ENCODE measurements at regions not wholly inside any gene's neighbourhood (a gene's known extent, or its start where the extent isn't known, plus 50 kb on each side); places are given as distances from the start of the nearest gene placed in this dataset.
"Not testable (repeated sequence)": the region's sequence is repeated elsewhere in the genome, so short reads cannot be mapped to it uniquely, and the experiment has no call there.

DNA sequence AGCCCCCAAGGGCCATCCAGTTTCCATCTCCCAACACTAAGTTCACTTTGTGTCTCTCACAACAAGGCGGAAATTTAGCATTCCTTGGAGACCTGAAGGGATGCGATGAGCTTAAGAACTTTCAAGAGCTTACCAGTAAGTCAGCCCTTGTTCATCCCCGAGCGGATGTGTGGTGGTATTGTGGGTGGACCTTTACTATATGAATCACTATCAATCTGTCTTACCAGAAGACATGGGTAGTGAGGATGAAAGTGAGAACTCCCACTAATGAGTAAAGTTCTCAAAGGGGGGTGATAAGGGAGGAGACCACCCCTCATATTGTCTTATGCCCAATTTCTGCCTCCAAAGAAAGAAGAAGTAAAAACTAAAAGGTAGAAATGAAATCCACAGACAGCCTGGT lies 329.6 kb upstream of the NCKAP5 start:
- H3K36me3 ChIP-seq (ENCODE audit: control insufficient read depth in 2 of 4, insufficient read depth in 4 of 4, low read length in 3 of 4); H3K23me2 ChIP-seq (ENCODE audit: low read depth, low read length); H3K27me3 ChIP-seq (replicated peaks in 1 of 4; ENCODE audit: control insufficient read depth in 3 of 4, extremely low read depth in 1 of 4, insufficient read depth in 3 of 4, low read length in 3 of 4); H3K9ac ChIP-seq (replicated peaks in 1 of 4; ENCODE audit: extremely low read depth in 1 of 4, low read depth in 3 of 4, low read length in 3 of 4); H3K4me3 ChIP-seq (ENCODE audit: extremely low read depth in 1 of 4, insufficient read depth in 2 of 4, low read depth in 3 of 4, low read length in 4 of 4); H4K8ac ChIP-seq (ENCODE audit: extremely low read depth, insufficient read depth, low read length); H2AFZ ChIP-seq (ENCODE audit: low read length); FAIRE-seq; H2BK20ac ChIP-seq (ENCODE audit: low read length); H3K4me2 ChIP-seq (ENCODE audit: insufficient read depth in 1 of 2, low read depth in 2 of 2, low read length in 2 of 2); POLR2A ChIA-PET (ENCODE audit: partially characterized antibody); H3K14ac ChIP-seq (ENCODE audit: insufficient read length); H2BK120ac ChIP-seq (replicated peaks; ENCODE audit: low read depth, low read length); H3K79me2 ChIP-seq (ENCODE audit: control insufficient read depth in 1 of 2, insufficient read depth in 2 of 2, low read length in 2 of 2); H2BK5ac ChIP-seq (ENCODE audit: low read depth, low read length); H4K20me1 ChIP-seq (replicated peaks in 1 of 2; ENCODE audit: control insufficient read depth in 1 of 2, insufficient read depth in 2 of 2, low read length in 2 of 2); H3K79me1 ChIP-seq (ENCODE audit: low read depth, low read length); H3K4me1 ChIP-seq (replicated peaks in 1 of 4; ENCODE audit: control insufficient read depth in 3 of 4, insufficient read depth in 4 of 4, low read length in 3 of 4); H3K27ac ChIP-seq (ENCODE audit: low read depth, low read length); H2BK15ac ChIP-seq (ENCODE audit: low read length); H3K18ac ChIP-seq (ENCODE audit: extremely low read depth, low read length); H4K91ac ChIP-seq (replicated peaks; ENCODE audit: insufficient read length, low read length); DNase-seq (ENCODE audit: low read depth in 1 of 2, low spot score in 2 of 2); H3K56ac ChIP-seq (replicated peaks; ENCODE audit: insufficient read length, low read depth, low read length); H2AK5ac ChIP-seq (ENCODE audit: low read depth, low read length); H4K5ac ChIP-seq (ENCODE audit: insufficient read length, low read depth, low read length); H3K4ac ChIP-seq (replicated peaks; ENCODE audit: insufficient read length, low read depth, low read length); H3K23ac ChIP-seq (ENCODE audit: insufficient read length); H3K9me3 ChIP-seq (ENCODE audit: insufficient read depth in 2 of 2, low read depth in 1 of 2, low read length in 1 of 2); H2BK12ac ChIP-seq (ENCODE audit: low read depth, low read length): not testable (repeated sequence)
- WGBS, 2 experiments (ENCODE audit: extremely low coverage in 1 of 2, insufficient coverage in 1 of 2, insufficient read length in 1 of 2, insufficient replicate concordance in 2 of 2, low coverage in 1 of 2, low lambda C conversion rate in 2 of 2, missing lambda C conversion rate in 1 of 2), result 86% methylated on average over 4 of the region's 4 CpGs; no CpG with 5 or more reads in 1 of the 2 experiments
- CTCF ChIA-PET (ENCODE audit: partially characterized antibody), result interaction anchor here (0.9 to 1.7 kb wide), 2 partner anchors 11 to 507 kb away, joined by 3 to 11 read pairs; no protein-coding TSS in a partner anchor

All from H1 (cell line).